WTC11 (cell line): ENCODE measurements at regions not wholly inside any gene's neighbourhood (a gene's known extent, or its start where the extent isn't known, plus 50 kb on each side); places are given as distances from the start of the nearest gene placed in this dataset.

ENCODE experiments used
- ATAC-seq: fragments of 200-7000 bp; cut with Tn5 transposase; 2 replicates; pipeline ENCODE4 v1.10.0; 2021; ENCODE audit warnings: mild to moderate bottlenecking, moderate library complexity
- CTCF ChIA-PET: fragments of 300-600 bp; sonication (Branson Sonifier 250); formaldehyde crosslinking; loops from one replicate; lab custom pipeline; 2021; ENCODE audit warnings: antibody characterized with exemption; lab: Charles Lee
- POLR2A ChIA-PET: fragments of 350-600 bp; sonication (Branson Sonifier 250); formaldehyde crosslinking; loops from one replicate; lab custom pipeline; 2021; ENCODE audit warnings: antibody characterized with exemption; lab: Charles Lee
- DNase-seq: peaks from one replicate; pipeline ENCODE4 v3.0.0; 2021; ENCODE audit warnings: low spot score
- H3K27ac Mint-ChIP-seq: 2 replicates; pipeline ENCODE4 v1.8.0; 2021; ENCODE audit warnings: mixed read lengths
- H3K27me3 Mint-ChIP-seq: 2 replicates; pipeline ENCODE4 v1.8.0; 2021; ENCODE audit warnings: low read depth, mild to moderate bottlenecking, moderate library complexity, mixed read lengths
- H3K36me3 Mint-ChIP-seq: 2 replicates; pipeline ENCODE4 v1.8.0; 2021; ENCODE audit warnings: mixed read lengths
- H3K4me1 Mint-ChIP-seq: 2 replicates; pipeline ENCODE4 v1.8.0; 2022; ENCODE audit warnings: mixed read lengths
- H3K4me3 Mint-ChIP-seq: 2 replicates; pipeline ENCODE4 v1.8.0; 2021; ENCODE audit warnings: mild to moderate bottlenecking, moderate library complexity, mixed read lengths
- H3K9me3 Mint-ChIP-seq: 2 replicates; pipeline ENCODE4 v1.8.0; 2021; ENCODE audit warnings: mixed read lengths
- ATF6 ChIP-seq: sonication (generic); formaldehyde crosslinking; IDR thresholded peaks from 2 replicates; pipeline ENCODE4 v1.8.1; 2023; ENCODE audit warnings: mild to moderate bottlenecking, missing genetic modification reagents
- CTCF ChIP-seq: fragments of 200-600 bp; IDR thresholded peaks from 2 replicates; pipeline ENCODE4 v1.8.0; 2022; ENCODE audit warnings: antibody characterized with exemption
- ETV6 ChIP-seq: sonication (generic); formaldehyde crosslinking; IDR thresholded peaks from 2 replicates; pipeline ENCODE4 v1.8.1; 2022; ENCODE audit warnings: mild to moderate bottlenecking, missing genetic modification reagents
- FOXP1 ChIP-seq: sonication (generic); formaldehyde crosslinking; IDR thresholded peaks from 2 replicates; pipeline ENCODE4 v1.8.0; 2022; ENCODE audit warnings: missing genetic modification reagents, mild to moderate bottlenecking, moderate library complexity, borderline replicate concordance
- FOXP4 ChIP-seq: sonication (generic); formaldehyde crosslinking; IDR thresholded peaks from 2 replicates; pipeline ENCODE4 v1.8.0; 2022; ENCODE audit warnings: mild to moderate bottlenecking, missing genetic modification reagents
- KAT7 ChIP-seq: sonication (generic); formaldehyde crosslinking; IDR thresholded peaks from 2 replicates; pipeline ENCODE4 v1.8.1; 2023; ENCODE audit warnings: missing genetic modification reagents, mild to moderate bottlenecking, borderline replicate concordance
- NFATC4 ChIP-seq: fragments of 250-450 bp; sonication (Bioruptor Pico); IDR thresholded peaks from 2 replicates; pipeline ENCODE4 v1.9.0; 2021; ENCODE audit warnings: mild to moderate bottlenecking
- PRDM15 ChIP-seq: sonication (generic); formaldehyde crosslinking; IDR thresholded peaks from 2 replicates; pipeline ENCODE4 v1.8.0; 2022; ENCODE audit warnings: missing genetic modification reagents
- SMAD3 ChIP-seq: sonication (generic); formaldehyde crosslinking; IDR thresholded peaks from 2 replicates; pipeline ENCODE4 v1.8.0; 2022; ENCODE audit warnings: missing genetic modification reagents, mild to moderate bottlenecking, borderline replicate concordance
- SP1 ChIP-seq: sonication (generic); formaldehyde crosslinking; conservative IDR thresholded peaks from 2 replicates; pipeline ENCODE4 v1.8.1; 2022; ENCODE audit warnings: missing genetic modification reagents
- TEAD1 ChIP-seq: sonication (generic); formaldehyde crosslinking; IDR thresholded peaks from 2 replicates; pipeline ENCODE4 v1.8.0; 2022; ENCODE audit warnings: mild to moderate bottlenecking, missing genetic modification reagents
- TEAD4 ChIP-seq: sonication (generic); formaldehyde crosslinking; IDR thresholded peaks from 2 replicates; pipeline ENCODE4 v1.8.0; 2022; ENCODE audit warnings: mild to moderate bottlenecking, missing genetic modification reagents
- TP53 ChIP-seq: sonication (generic); formaldehyde crosslinking; IDR thresholded peaks from 2 replicates; pipeline ENCODE4 v1.8.1; 2023; ENCODE audit warnings: mild to moderate bottlenecking, missing genetic modification reagents
- ZNF121 ChIP-seq: sonication (generic); formaldehyde crosslinking; IDR thresholded peaks from 2 replicates; pipeline ENCODE4 v1.8.0; 2023; ENCODE audit warnings: missing genetic modification reagents
- TF ChIP-seq, protein P1 (sequence below): sonication (generic); formaldehyde crosslinking; IDR thresholded peaks from 2 replicates; pipeline ENCODE4 v1.8.1; 2023; ENCODE audit warnings: mild to moderate bottlenecking, missing genetic modification reagents, borderline replicate concordance
- TF ChIP-seq, protein P2 (sequence below): sonication (generic); formaldehyde crosslinking; IDR thresholded peaks from 2 replicates; pipeline ENCODE4 v1.8.1; 2022; ENCODE audit warnings: low read depth, missing genetic modification reagents, borderline replicate concordance

GRCh38 chr2:60104514-60105505 is 448.6 kb downstream of the BCL11A start:
- POLR2A ChIA-PET = no interaction called here
- Mint-ChIP-seq H3K36me3 (no peaks in the 10 kb centered on the region), H3K4me3 (no peak overlapping the region), H3K4me1 (peaks cover 7% of the 10 kb centered on the region), H3K27me3 (no peaks in the 10 kb centered on the region; the same call in 1 of the 2 replicates), H3K9me3 (no peaks in the 10 kb centered on the region; the same call in 1 of the 2 replicates), H3K27ac (no peak overlapping the region)
- ATAC-seq (no peak), DNase-seq (no peak)
- CTCF ChIA-PET = no interaction called here
- TF ChIP-seq, protein P1, sequence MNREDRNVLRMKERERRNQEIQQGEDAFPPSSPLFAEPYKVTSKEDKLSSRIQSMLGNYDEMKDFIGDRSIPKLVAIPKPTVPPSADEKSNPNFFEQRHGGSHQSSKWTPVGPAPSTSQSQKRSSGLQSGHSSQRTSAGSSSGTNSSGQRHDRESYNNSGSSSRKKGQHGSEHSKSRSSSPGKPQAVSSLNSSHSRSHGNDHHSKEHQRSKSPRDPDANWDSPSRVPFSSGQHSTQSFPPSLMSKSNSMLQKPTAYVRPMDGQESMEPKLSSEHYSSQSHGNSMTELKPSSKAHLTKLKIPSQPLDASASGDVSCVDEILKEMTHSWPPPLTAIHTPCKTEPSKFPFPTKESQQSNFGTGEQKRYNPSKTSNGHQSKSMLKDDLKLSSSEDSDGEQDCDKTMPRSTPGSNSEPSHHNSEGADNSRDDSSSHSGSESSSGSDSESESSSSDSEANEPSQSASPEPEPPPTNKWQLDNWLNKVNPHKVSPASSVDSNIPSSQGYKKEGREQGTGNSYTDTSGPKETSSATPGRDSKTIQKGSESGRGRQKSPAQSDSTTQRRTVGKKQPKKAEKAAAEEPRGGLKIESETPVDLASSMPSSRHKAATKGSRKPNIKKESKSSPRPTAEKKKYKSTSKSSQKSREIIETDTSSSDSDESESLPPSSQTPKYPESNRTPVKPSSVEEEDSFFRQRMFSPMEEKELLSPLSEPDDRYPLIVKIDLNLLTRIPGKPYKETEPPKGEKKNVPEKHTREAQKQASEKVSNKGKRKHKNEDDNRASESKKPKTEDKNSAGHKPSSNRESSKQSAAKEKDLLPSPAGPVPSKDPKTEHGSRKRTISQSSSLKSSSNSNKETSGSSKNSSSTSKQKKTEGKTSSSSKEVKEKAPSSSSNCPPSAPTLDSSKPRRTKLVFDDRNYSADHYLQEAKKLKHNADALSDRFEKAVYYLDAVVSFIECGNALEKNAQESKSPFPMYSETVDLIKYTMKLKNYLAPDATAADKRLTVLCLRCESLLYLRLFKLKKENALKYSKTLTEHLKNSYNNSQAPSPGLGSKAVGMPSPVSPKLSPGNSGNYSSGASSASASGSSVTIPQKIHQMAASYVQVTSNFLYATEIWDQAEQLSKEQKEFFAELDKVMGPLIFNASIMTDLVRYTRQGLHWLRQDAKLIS (CRISPR knock-in tag) = no peak
- TF ChIP-seq ZNF121 (CRISPR knock-in tag) (no peak), NFATC4 (CRISPR knock-in tag) (no peak), ATF6 (CRISPR knock-in tag) (no peak), CTCF (no peak), TEAD1 (CRISPR knock-in tag) (no peak), TEAD4 (CRISPR knock-in tag) (no peak), FOXP4 (CRISPR knock-in tag) (no peak), SP1 (CRISPR knock-in tag) (no peak)
- TF ChIP-seq, protein P2, sequence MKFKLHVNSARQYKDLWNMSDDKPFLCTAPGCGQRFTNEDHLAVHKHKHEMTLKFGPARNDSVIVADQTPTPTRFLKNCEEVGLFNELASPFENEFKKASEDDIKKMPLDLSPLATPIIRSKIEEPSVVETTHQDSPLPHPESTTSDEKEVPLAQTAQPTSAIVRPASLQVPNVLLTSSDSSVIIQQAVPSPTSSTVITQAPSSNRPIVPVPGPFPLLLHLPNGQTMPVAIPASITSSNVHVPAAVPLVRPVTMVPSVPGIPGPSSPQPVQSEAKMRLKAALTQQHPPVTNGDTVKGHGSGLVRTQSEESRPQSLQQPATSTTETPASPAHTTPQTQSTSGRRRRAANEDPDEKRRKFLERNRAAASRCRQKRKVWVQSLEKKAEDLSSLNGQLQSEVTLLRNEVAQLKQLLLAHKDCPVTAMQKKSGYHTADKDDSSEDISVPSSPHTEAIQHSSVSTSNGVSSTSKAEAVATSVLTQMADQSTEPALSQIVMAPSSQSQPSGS (CRISPR knock-in tag) = no peak

- H3K27ac Mint-ChIP-seq = no peak overlapping the region
- ATAC-seq (no peak), DNase-seq (no peak)
- H3K4me3 Mint-ChIP-seq = no peak overlapping the region
- peaks cover 20% of the 10 kb centered on the region for H3K27me3 Mint-ChIP-seq
- H3K9me3 Mint-ChIP-seq = no peaks in the 10 kb centered on the region; the same call in 1 of the 2 replicates
- ChIA-PET CTCF (no interaction called here), POLR2A (no interaction called here)
- peaks cover 10% of the 10 kb centered on the region for H3K4me1 Mint-ChIP-seq
- H3K36me3 Mint-ChIP-seq = no peaks in the 10 kb centered on the region
- TF ChIP-seq TP53 (CRISPR knock-in tag) = no peak
- no peak for TF ChIP-seq ETV6 (CRISPR knock-in tag)
- no peak for TF ChIP-seq PRDM15 (CRISPR knock-in tag)
- TF ChIP-seq KAT7 = no peak
- TF ChIP-seq FOXP1 = no peak
- TF ChIP-seq SMAD3 = no peak
Measured at GRCh38 chr2:60100034-60100433, 453.4 kb downstream of the BCL11A start.
